ENCODE measurements at regions not wholly inside any gene's neighbourhood (a gene's known extent, or its start where the extent isn't known, plus 50 kb on each side); places are given as distances from the start of the nearest gene placed in this dataset.

- TF ChIP-seq POLR2A (IDR thresholded peaks at IDR 0.05; ENCODE audit: low read length) (no peak), GATA1 (IDR thresholded peaks at IDR 0.05; ENCODE audit: low read depth, low read length) (no peak)
These were observed 1127.6 kb upstream of the SEL1L start for GRCh38 chr14:82661258-82661657.

All from erythroblast (primary cell).